Activated CD8-positive, alpha-beta memory T cell treated with anti-CD3 and anti-CD28 coated beads for 1 hour (primary cell): ENCODE measurements at regions not wholly inside any gene's neighbourhood (a gene's known extent, or its start where the extent isn't known, plus 50 kb on each side); places are given as distances from the start of the nearest gene placed in this dataset.
A peak's percentile ranks its signal among the peaks of the same experiment; 100 is the strongest.

Experiments
- DNase-seq, 2 donors: peaks; one replicate each; pipeline ENCODE4 v3.0.0-alpha.2; 2020; ENCODE audit warnings: low read depth in 1 of 2; ENCODE audit errors: extremely low read depth in 1 of 2

GRCh38 chr12:67531501-67531900 lies 117.0 kb upstream of the DYRK2 start:
- DNase-seq, result no peak

- DNase-seq, result no peak
These were observed 115.4 kb upstream of the DYRK2 start for GRCh38 chr12:67533159-67533558.

GRCh38 chr12:67534046-67534445 lies 114.5 kb upstream of the DYRK2 start:
- no peak for DNase-seq

- no peak for DNase-seq
These were observed 113.9 kb upstream of the DYRK2 start for GRCh38 chr12:67534681-67535080.

- no peak for DNase-seq
These were observed 113.4 kb upstream of the DYRK2 start for GRCh38 chr12:67535176-67535575.

GRCh38 chr12:67535971-67536370 lies 112.6 kb upstream of the DYRK2 start:
- DNase-seq, result no peak

- no peak for DNase-seq
These were observed 109.2 kb upstream of the DYRK2 start for GRCh38 chr12:67539329-67539728.

GRCh38 chr12:67539946-67540345 lies 108.6 kb upstream of the DYRK2 start:
- no peak for DNase-seq

- DNase-seq, result no peak
These were observed 107.5 kb upstream of the DYRK2 start for GRCh38 chr12:67540920-67541624.

GRCh38 chr12:67541625-67541991 lies 106.9 kb upstream of the DYRK2 start:
- no peak for DNase-seq

GRCh38 chr12:67543021-67543770 lies 105.3 kb upstream of the DYRK2 start:
- no peak for DNase-seq

- DNase-seq, result no peak
These were observed 103.2 kb upstream of the DYRK2 start for GRCh38 chr12:67545298-67545697.

GRCh38 chr12:67546746-67547145 lies 101.8 kb upstream of the DYRK2 start:
- DNase-seq, result no peak

- DNase-seq, result peak in 1 of 2 donors; percentile 7
These were observed 93.3 kb upstream of the DYRK2 start for GRCh38 chr12:67555075-67555717.

- no peak for DNase-seq
These were observed 89.8 kb upstream of the DYRK2 start for GRCh38 chr12:67558775-67559174.

GRCh38 chr12:67559751-67560150 lies 88.8 kb upstream of the DYRK2 start:
- DNase-seq, result no peak

GRCh38 chr12:67562513-67563287 lies 85.8 kb upstream of the DYRK2 start:
- DNase-seq, result no peak

GRCh38 chr12:67568055-67568454 lies 80.5 kb upstream of the DYRK2 start:
- no peak for DNase-seq

GRCh38 chr12:67572492-67572891 lies 76.1 kb upstream of the DYRK2 start:
- no peak for DNase-seq

GRCh38 chr12:67573566-67573965 lies 75.0 kb upstream of the DYRK2 start:
- DNase-seq, result no peak

GRCh38 chr12:67578976-67579661 lies 69.4 kb upstream of the DYRK2 start:
- no peak for DNase-seq
